ENCODE measurements at regions not wholly inside any gene's neighbourhood (a gene's known extent, or its start where the extent isn't known, plus 50 kb on each side); places are given as distances from the start of the nearest gene placed in this dataset.

GRCh38 chr3:22106213-22106896 is 355.3 kb upstream of the ZNF385D start:
- no peak for DNase-seq (ENCODE audit: low read depth in 4 of 4, low spot score in 2 of 4)

- DNase-seq (ENCODE audit: low read depth in 4 of 4, low spot score in 2 of 4): no peak
Observed at GRCh38 chr3:22111226-22111625, 360.2 kb upstream of the ZNF385D start.

GRCh38 chr3:22113453-22113852 is 362.4 kb upstream of the ZNF385D start:
- no peak for DNase-seq (ENCODE audit: low read depth in 4 of 4, low spot score in 2 of 4)

- DNase-seq (ENCODE audit: low read depth in 4 of 4, low spot score in 2 of 4): no peak
Observed at GRCh38 chr3:22115581-22115980, 364.6 kb upstream of the ZNF385D start.

- DNase-seq (ENCODE audit: low read depth in 4 of 4, low spot score in 2 of 4): no peak
Observed at GRCh38 chr3:22117091-22117490, 366.1 kb upstream of the ZNF385D start.

GRCh38 chr3:22117751-22118346 is 366.8 kb upstream of the ZNF385D start:
- peak in 3 of 4 donors; percentile 5 to 38 (median 21) for DNase-seq (ENCODE audit: low read depth in 4 of 4, low spot score in 2 of 4)

GRCh38 chr3:22118542-22118941 is 367.5 kb upstream of the ZNF385D start:
- DNase-seq (ENCODE audit: low read depth in 4 of 4, low spot score in 2 of 4): no peak

GRCh38 chr3:22121068-22121701 is 370.2 kb upstream of the ZNF385D start:
- no peak for DNase-seq (ENCODE audit: low read depth in 4 of 4, low spot score in 2 of 4)

- no peak for DNase-seq (ENCODE audit: low read depth in 4 of 4, low spot score in 2 of 4)
Observed at GRCh38 chr3:22122567-22122966, 371.6 kb upstream of the ZNF385D start.

GRCh38 chr3:22129101-22129500 is 378.1 kb upstream of the ZNF385D start:
- DNase-seq (ENCODE audit: low read depth in 4 of 4, low spot score in 2 of 4): no peak

- no peak for DNase-seq (ENCODE audit: low read depth in 4 of 4, low spot score in 2 of 4)
Observed at GRCh38 chr3:22141769-22142168, 390.8 kb upstream of the ZNF385D start.

GRCh38 chr3:22147161-22147560 is 396.2 kb upstream of the ZNF385D start:
- no peak for DNase-seq (ENCODE audit: low read depth in 4 of 4, low spot score in 2 of 4)

- DNase-seq (ENCODE audit: low read depth in 4 of 4, low spot score in 2 of 4): no peak
Observed at GRCh38 chr3:22156868-22157267, 405.9 kb upstream of the ZNF385D start.

- DNase-seq (ENCODE audit: low read depth in 4 of 4, low spot score in 2 of 4): no peak
Observed at GRCh38 chr3:22157848-22158247, 406.8 kb upstream of the ZNF385D start.

- DNase-seq (ENCODE audit: low read depth in 4 of 4, low spot score in 2 of 4): no peak
Observed at GRCh38 chr3:22159004-22159695, 408.1 kb upstream of the ZNF385D start.

GRCh38 chr3:22161315-22161714 is 410.3 kb upstream of the ZNF385D start:
- no peak for DNase-seq (ENCODE audit: low read depth in 4 of 4, low spot score in 2 of 4)

GRCh38 chr3:22170370-22170769 is 419.4 kb upstream of the ZNF385D start:
- no peak for DNase-seq (ENCODE audit: low read depth in 4 of 4, low spot score in 2 of 4)

GRCh38 chr3:22172964-22173363 is 422.0 kb upstream of the ZNF385D start:
- DNase-seq (ENCODE audit: low read depth in 4 of 4, low spot score in 2 of 4): no peak

GRCh38 chr3:22175947-22176346 is 424.9 kb upstream of the ZNF385D start:
- DNase-seq (ENCODE audit: low read depth in 4 of 4, low spot score in 2 of 4): no peak

GRCh38 chr3:22176911-22177310 is 425.9 kb upstream of the ZNF385D start:
- no peak for DNase-seq (ENCODE audit: low read depth in 4 of 4, low spot score in 2 of 4)

- no peak for DNase-seq (ENCODE audit: low read depth in 4 of 4, low spot score in 2 of 4)
Observed at GRCh38 chr3:22189616-22190015, 438.6 kb upstream of the ZNF385D start.

- DNase-seq (ENCODE audit: low read depth in 4 of 4, low spot score in 2 of 4): no peak
Observed at GRCh38 chr3:22199095-22199494, 448.1 kb upstream of the ZNF385D start.
